CD14-positive monocyte (primary cell): ENCODE measurements at regions not wholly inside any gene's neighbourhood (a gene's known extent, or its start where the extent isn't known, plus 50 kb on each side); places are given as distances from the start of the nearest gene placed in this dataset.

Experiments used
- DNase-seq, 3 donors: peaks; one replicate each; pipeline ENCODE4 v3.0.0-alpha.2; 2011 to 2022
- H2AFZ ChIP-seq: 2 replicates; pipeline ENCODE4 v1.6.0; 2012; ENCODE audit warnings: mild to moderate bottlenecking, low read depth, low read length, inconsistent platforms; ENCODE audit not compliant: insufficient read depth, poor library complexity, severe bottlenecking
- H3K27ac ChIP-seq, 2 donors: 1 replicate in 1 of 2; 2 replicates in 1 of 2; pipeline ENCODE4 v1.5.1; 2012 to 2013; ENCODE audit warnings: low read length in 2 of 2, control low read depth in 1 of 2, inconsistent platforms in 1 of 2, low read depth in 1 of 2, mild to moderate bottlenecking in 1 of 2
- H3K27me3 ChIP-seq, 2 donors: one replicate each; pipeline versions ENCODE4 v1.6.0 to v1.6.1; 2011 to 2013; ENCODE audit warnings: low read length in 2 of 2; ENCODE audit not compliant: control insufficient read depth in 2 of 2, insufficient read depth in 2 of 2
- H3K36me3 ChIP-seq, 2 donors: replicated peaks in 1 of 2; 1 replicate in 1 of 2; 2 replicates in 1 of 2; pipeline versions ENCODE4 v1.5.1 to v1.6.1; 2012 to 2013; ENCODE audit warnings: low read length in 2 of 2, control low read depth in 1 of 2, inconsistent platforms in 1 of 2, mild to moderate bottlenecking in 1 of 2; ENCODE audit not compliant: insufficient read depth in 2 of 2, control insufficient read depth in 1 of 2
- H3K4me1 ChIP-seq, 2 donors: 1 replicate in 1 of 2; 2 replicates in 1 of 2; pipeline versions ENCODE4 v1.5.1 to v1.6.1; 2012 to 2013; ENCODE audit warnings: low read length in 2 of 2, control low read depth in 1 of 2, inconsistent platforms in 1 of 2, mild to moderate bottlenecking in 1 of 2, moderate library complexity in 1 of 2; ENCODE audit not compliant: insufficient read depth in 2 of 2, control insufficient read depth in 1 of 2
- H3K4me2 ChIP-seq: replicated peaks from 2 replicates; pipeline ENCODE3; 2012; ENCODE audit warnings: low read length, moderate library complexity, mild to moderate bottlenecking; ENCODE audit not compliant: poor library complexity, severe bottlenecking; ENCODE audit errors: extremely low read depth
- H3K4me3 ChIP-seq, 3 experiments: fragments of 200-600 bp in 1 of 3; sonication (generic) in 1 of 3; replicated peaks in 1 of 3; 1 replicate in 2 of 3; 2 replicates in 1 of 3; pipeline ENCODE4 v1.5.1; 2011 to 2013; ENCODE audit warnings: low read length in 3 of 3, mild to moderate bottlenecking in 3 of 3, control low read depth in 2 of 3, low read depth in 2 of 3, inconsistent platforms in 1 of 3, moderate library complexity in 1 of 3
- H3K79me2 ChIP-seq: 2 replicates; pipeline ENCODE4 v1.6.0; 2012; ENCODE audit warnings: mild to moderate bottlenecking, control low read depth, inconsistent platforms, low read length, moderate library complexity; ENCODE audit not compliant: insufficient read depth
- H3K9ac ChIP-seq: 2 replicates; pipeline ENCODE4 v1.6.0; 2017; ENCODE audit warnings: low read length, mild to moderate bottlenecking; ENCODE audit not compliant: insufficient read depth, poor library complexity, severe bottlenecking
- H3K9me3 ChIP-seq, 2 donors: replicated peaks in 1 of 2; 1 replicate in 1 of 2; 2 replicates in 1 of 2; pipeline versions ENCODE4 v1.5.1 to v1.6.1; 2012 to 2013; ENCODE audit warnings: low read length in 2 of 2, control low read depth in 1 of 2; ENCODE audit not compliant: control insufficient read depth in 1 of 2, insufficient read depth in 1 of 2
- H4K20me1 ChIP-seq: 2 replicates; pipeline ENCODE4 v1.6.0; 2012; ENCODE audit warnings: mild to moderate bottlenecking, low read length, control low read depth, moderate library complexity; ENCODE audit not compliant: insufficient read depth
- H3K27ac Mint-ChIP-seq, 7 donors: one replicate each; pipeline ENCODE4 v1.8.0; 2020; ENCODE audit warnings: mild to moderate bottlenecking in 7 of 7, mixed read lengths in 7 of 7, moderate library complexity in 6 of 7, inconsistent platforms in 2 of 7
- H3K27me3 Mint-ChIP-seq, 3 donors: one replicate each; pipeline ENCODE4 v1.8.0; 2021 to 2022; ENCODE audit warnings: low read depth in 3 of 3, mild to moderate bottlenecking in 3 of 3, mixed read lengths in 3 of 3, moderate library complexity in 3 of 3, inconsistent platforms in 1 of 3
- H3K36me3 Mint-ChIP-seq, 2 donors: one replicate each; pipeline ENCODE4 v1.8.0; 2020; ENCODE audit warnings: mixed read lengths in 2 of 2, inconsistent platforms in 1 of 2, mild to moderate bottlenecking in 1 of 2
- H3K4me1 Mint-ChIP-seq: one replicate; pipeline ENCODE4 v1.8.0; 2020; ENCODE audit warnings: mild to moderate bottlenecking, mixed read lengths
- H3K4me3 Mint-ChIP-seq, 2 donors: one replicate each; pipeline ENCODE4 v1.8.0; 2020; ENCODE audit warnings: mild to moderate bottlenecking in 2 of 2, mixed read lengths in 2 of 2, moderate library complexity in 1 of 2
- H3K9me3 Mint-ChIP-seq, 7 donors: one replicate each; pipeline ENCODE4 v1.8.0; 2020 to 2022; ENCODE audit warnings: mixed read lengths in 7 of 7, mild to moderate bottlenecking in 6 of 7, moderate library complexity in 6 of 7, inconsistent platforms in 2 of 7
- WGBS: methylation state at CpG from one replicate; pipeline ENCODE4 v1.1.5; 2013; ENCODE audit warnings: missing lambda C conversion rate; ENCODE audit not compliant: insufficient coverage; 5-methylcytosine and 5-hydroxymethylcytosine counted together
- intact Hi-C, 2 donors: fragments of 100-400 bp; cut with micrococcal nuclease; formaldehyde crosslinking; loops; one replicate each; pipeline versions ENCODE4 v1.15.0 to v1.15.1; 2023
- TF ChIP-seq, protein P1 (sequence below): fragments of 200-600 bp; IDR thresholded peaks from one replicate; pipeline ENCODE4 v1.8.0; 2022; ENCODE audit warnings: antibody characterized with exemption, mild to moderate bottlenecking

DNA sequence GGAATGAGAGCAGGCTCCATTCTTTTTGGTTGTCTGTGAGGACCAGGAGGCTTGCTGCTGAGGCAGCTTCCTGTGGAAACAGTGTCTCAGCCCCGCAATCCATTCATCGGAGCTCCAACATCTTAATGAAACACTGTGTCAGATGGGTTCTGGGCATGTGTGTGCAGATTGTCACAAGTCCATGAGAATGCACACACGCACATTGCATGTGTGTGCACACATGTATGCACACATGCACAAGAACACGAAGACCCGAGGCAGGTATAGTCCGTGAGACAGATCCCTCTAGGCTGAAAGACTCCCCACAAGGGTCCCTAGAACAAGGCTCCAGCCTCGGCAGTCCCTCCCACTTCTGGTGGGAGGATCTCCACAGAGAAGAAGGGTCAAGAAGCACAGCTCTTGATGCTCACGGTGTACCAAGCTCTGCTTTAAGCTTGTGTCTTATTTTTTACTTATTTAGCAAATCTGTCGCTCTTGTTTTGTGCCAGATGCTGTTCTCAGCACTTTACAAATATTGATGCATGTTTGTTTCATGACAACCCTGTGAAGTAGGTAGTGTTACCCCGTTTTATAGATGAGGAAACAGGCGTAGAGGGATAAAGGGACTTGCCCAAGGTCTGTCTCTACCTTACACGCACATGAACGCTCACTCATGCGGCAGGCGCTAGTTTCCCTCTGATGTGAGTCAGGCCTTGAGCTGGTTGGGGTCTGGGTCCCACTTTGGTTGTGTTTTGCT, 213.1 kb downstream of the SEC14L1 start:
- Histone ChIP-seq H4K20me1 (peaks cover 6% of the 10 kb centered on the region), H3K9ac (no peak overlapping the region), H3K4me3 (no peak overlapping the region), H3K9me3 (no peaks in the 10 kb centered on the region), H3K4me1 (no peaks in the 10 kb centered on the region), H3K36me3 (no peaks in the 10 kb centered on the region), H2AFZ (no peak overlapping the region), H3K79me2 (no peaks in the 10 kb centered on the region), H3K27me3 (no peaks in the 10 kb centered on the region), H3K27ac (no peak overlapping the region), H3K4me2 (no peak overlapping the region)
- H3K27ac Mint-ChIP-seq, result no peak overlapping the region
- DNase-seq, result no peak
- intact Hi-C loops, result no loop called here
- 90% methylated on average over 10 of the region's 15 CpGs for whole genome bisulfite sequencing
- no peak overlapping the region for H3K4me3 Mint-ChIP-seq
- peaks cover 8% of the 10 kb centered on the region for H3K4me1 Mint-ChIP-seq
- H3K36me3 Mint-ChIP-seq, result peaks cover 0 to 2% of the 10 kb centered on the region in 2 donors
- H3K9me3 Mint-ChIP-seq, result peaks cover 0 to 3% (median 0%) of the 10 kb centered on the region in 7 donors
- TF ChIP-seq, protein P1, sequence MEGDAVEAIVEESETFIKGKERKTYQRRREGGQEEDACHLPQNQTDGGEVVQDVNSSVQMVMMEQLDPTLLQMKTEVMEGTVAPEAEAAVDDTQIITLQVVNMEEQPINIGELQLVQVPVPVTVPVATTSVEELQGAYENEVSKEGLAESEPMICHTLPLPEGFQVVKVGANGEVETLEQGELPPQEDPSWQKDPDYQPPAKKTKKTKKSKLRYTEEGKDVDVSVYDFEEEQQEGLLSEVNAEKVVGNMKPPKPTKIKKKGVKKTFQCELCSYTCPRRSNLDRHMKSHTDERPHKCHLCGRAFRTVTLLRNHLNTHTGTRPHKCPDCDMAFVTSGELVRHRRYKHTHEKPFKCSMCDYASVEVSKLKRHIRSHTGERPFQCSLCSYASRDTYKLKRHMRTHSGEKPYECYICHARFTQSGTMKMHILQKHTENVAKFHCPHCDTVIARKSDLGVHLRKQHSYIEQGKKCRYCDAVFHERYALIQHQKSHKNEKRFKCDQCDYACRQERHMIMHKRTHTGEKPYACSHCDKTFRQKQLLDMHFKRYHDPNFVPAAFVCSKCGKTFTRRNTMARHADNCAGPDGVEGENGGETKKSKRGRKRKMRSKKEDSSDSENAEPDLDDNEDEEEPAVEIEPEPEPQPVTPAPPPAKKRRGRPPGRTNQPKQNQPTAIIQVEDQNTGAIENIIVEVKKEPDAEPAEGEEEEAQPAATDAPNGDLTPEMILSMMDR, result no peak
- peaks cover 0 to 2% (median 0%) of the 10 kb centered on the region in 3 donors for H3K27me3 Mint-ChIP-seq

DNA sequence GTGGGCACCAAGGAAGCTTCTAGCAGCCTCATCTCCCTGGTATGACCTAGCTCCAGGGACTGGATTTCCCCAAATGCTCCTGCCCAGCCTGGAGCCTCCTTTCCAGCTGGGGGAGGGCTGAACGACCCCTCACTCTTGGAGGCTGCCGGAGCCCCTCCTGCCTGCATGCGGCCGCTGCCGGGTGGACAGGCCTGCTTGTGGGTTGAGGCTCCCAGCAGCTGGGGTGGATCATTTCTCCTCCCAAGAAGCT, 213.6 kb downstream of the SEC14L1 start:
- Histone ChIP-seq H2AFZ (no peak overlapping the region), H3K27ac (no peak overlapping the region), H3K27me3 (no peaks in the 10 kb centered on the region), H3K79me2 (no peaks in the 10 kb centered on the region), H4K20me1 (peaks cover 6% of the 10 kb centered on the region), H3K9ac (no peak overlapping the region), H3K9me3 (no peaks in the 10 kb centered on the region), H3K4me1 (no peaks in the 10 kb centered on the region), H3K4me3 (no peak overlapping the region), H3K36me3 (no peaks in the 10 kb centered on the region), H3K4me2 (no peak overlapping the region)
- DNase-seq, result no peak
- Mint-ChIP-seq H3K36me3 (peaks cover 0 to 2% of the 10 kb centered on the region in 2 donors), H3K27me3 (peaks cover 0 to 2% (median 0%) of the 10 kb centered on the region in 3 donors), H3K9me3 (no peaks in the 10 kb centered on the region), H3K4me3 (no peak overlapping the region), H3K27ac (no peak overlapping the region), H3K4me1 (peaks cover 8% of the 10 kb centered on the region)
- intact Hi-C loops, result no loop called here
- WGBS, result 100% methylated on average over 5 of the region's 5 CpGs
- TF ChIP-seq, protein P1, result no peak
